HCT116 (cell line): ENCODE measurements at regions not wholly inside any gene's neighbourhood (a gene's known extent, or its start where the extent isn't known, plus 50 kb on each side); places are given as distances from the start of the nearest gene placed in this dataset.

Experiments used
- EGR1 ChIP-seq: IDR thresholded peaks from 2 replicates; pipeline ENCODE4 v1.6.1; 2012; ENCODE audit warnings: low read depth
- EZH2 ChIP-seq: fragments of 200-600 bp; sonication (generic); IDR thresholded peaks from 2 replicates; pipeline ENCODE4 v1.6.1; 2017; ENCODE audit warnings: antibody characterized with exemption, mixed run types
- EZH2phosphoT487 ChIP-seq: fragments of 200-600 bp; IDR thresholded peaks from 2 replicates; pipeline ENCODE4 v1.6.1; 2018; ENCODE audit warnings: antibody characterized with exemption, borderline replicate concordance
- JUND ChIP-seq: IDR thresholded peaks from 2 replicates; pipeline ENCODE4 v1.6.1; 2012
- POLR2A ChIP-seq: IDR thresholded peaks from 2 replicates; pipeline ENCODE4 v1.7.0; 2011; ENCODE audit warnings: borderline replicate concordance; ENCODE audit not compliant: insufficient read depth, insufficient read length; ENCODE audit errors: extremely low read depth
- POLR2AphosphoS5 ChIP-seq: IDR thresholded peaks from 2 replicates; pipeline ENCODE4 v1.6.1; 2011; ENCODE audit warnings: mild to moderate bottlenecking, low read depth, low read length, moderate library complexity
- SIN3A ChIP-seq: IDR thresholded peaks from 2 replicates; pipeline ENCODE4 v1.6.1; 2012; ENCODE audit warnings: low read depth
- TCF7L2 ChIP-seq: IDR thresholded peaks from 2 replicates; pipeline ENCODE4 v1.7.0; 2011; ENCODE audit warnings: borderline replicate concordance, inconsistent platforms; ENCODE audit not compliant: insufficient read depth, insufficient read length; ENCODE audit errors: extremely low read depth
- YY1 ChIP-seq: IDR thresholded peaks from 2 replicates; pipeline ENCODE4 v1.6.1; 2011; ENCODE audit warnings: low read length, low read depth, moderate library complexity, mild to moderate bottlenecking; ENCODE audit not compliant: insufficient replicate concordance; ENCODE audit errors: extremely low read depth
- ZFX ChIP-seq: fragments of 450-650 bp; IDR thresholded peaks from 2 replicates; pipeline ENCODE4 v1.6.1; 2017
- ZNF274 ChIP-seq: fragments of 200-500 bp; sonication (Bioruptor generic); IDR thresholded peaks from 2 replicates; pipeline ENCODE4 v1.6.1; 2014; ENCODE audit warnings: mild to moderate bottlenecking, low read depth, low read length, inconsistent platforms
- TF ChIP-seq, protein P1 (sequence below), 3 experiments: fragments of 200-600 bp in 1 of 3; sonication (generic) in 1 of 3; IDR thresholded peaks in 2 of 3; conservative IDR thresholded peaks in 1 of 3; 2 replicates each; pipeline ENCODE4 v1.5.1; 2012 to 2017; ENCODE audit warnings: low read depth in 2 of 3, low read length in 2 of 3, antibody characterized with exemption in 1 of 3, borderline replicate concordance in 1 of 3, control low read depth in 1 of 3, mild to moderate bottlenecking in 1 of 3, mixed read lengths in 1 of 3, mixed run types in 1 of 3, moderate library complexity in 1 of 3; ENCODE audit not compliant: insufficient read depth in 1 of 3
- TF ChIP-seq, protein P2 (sequence below): IDR thresholded peaks from 2 replicates; pipeline ENCODE4 v1.6.1; 2012; ENCODE audit warnings: low read depth
- TF ChIP-seq, protein P3 (sequence below): IDR thresholded peaks from 2 replicates; pipeline ENCODE4 v1.6.1; 2012

DNA sequence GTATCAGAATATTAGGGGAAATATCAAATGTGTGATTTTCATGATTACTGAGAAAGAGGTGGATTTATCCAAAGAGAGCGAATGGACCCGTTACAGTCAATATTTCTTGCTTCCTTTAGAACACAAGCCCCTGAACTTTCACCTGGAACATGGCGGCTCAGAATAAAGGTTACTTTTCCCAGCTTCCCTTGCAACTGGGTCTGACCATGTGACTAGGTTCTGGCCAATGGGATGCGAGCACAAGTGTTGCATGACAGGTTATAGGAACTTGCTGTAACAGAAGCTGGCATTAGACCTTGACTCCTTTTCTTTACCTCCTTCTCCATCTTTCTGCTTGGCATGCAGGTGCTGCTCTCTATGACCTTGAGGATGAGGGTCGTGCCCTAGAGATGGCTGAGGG, 556.1 kb downstream of the TYW1 start:
- TF ChIP-seq, protein P1, sequence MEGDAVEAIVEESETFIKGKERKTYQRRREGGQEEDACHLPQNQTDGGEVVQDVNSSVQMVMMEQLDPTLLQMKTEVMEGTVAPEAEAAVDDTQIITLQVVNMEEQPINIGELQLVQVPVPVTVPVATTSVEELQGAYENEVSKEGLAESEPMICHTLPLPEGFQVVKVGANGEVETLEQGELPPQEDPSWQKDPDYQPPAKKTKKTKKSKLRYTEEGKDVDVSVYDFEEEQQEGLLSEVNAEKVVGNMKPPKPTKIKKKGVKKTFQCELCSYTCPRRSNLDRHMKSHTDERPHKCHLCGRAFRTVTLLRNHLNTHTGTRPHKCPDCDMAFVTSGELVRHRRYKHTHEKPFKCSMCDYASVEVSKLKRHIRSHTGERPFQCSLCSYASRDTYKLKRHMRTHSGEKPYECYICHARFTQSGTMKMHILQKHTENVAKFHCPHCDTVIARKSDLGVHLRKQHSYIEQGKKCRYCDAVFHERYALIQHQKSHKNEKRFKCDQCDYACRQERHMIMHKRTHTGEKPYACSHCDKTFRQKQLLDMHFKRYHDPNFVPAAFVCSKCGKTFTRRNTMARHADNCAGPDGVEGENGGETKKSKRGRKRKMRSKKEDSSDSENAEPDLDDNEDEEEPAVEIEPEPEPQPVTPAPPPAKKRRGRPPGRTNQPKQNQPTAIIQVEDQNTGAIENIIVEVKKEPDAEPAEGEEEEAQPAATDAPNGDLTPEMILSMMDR (IDR thresholded peaks at IDR 0.05 in 2 of 3, conservative IDR thresholded peaks at IDR 0.05 in 1 of 3; ENCODE audit: borderline replicate concordance in 1 of 3, insufficient read depth in 1 of 3, low read depth in 2 of 3, low read length in 2 of 3) = no peak
- no peak for TF ChIP-seq TCF7L2
- TF ChIP-seq POLR2A = no peak
- TF ChIP-seq, protein P2, sequence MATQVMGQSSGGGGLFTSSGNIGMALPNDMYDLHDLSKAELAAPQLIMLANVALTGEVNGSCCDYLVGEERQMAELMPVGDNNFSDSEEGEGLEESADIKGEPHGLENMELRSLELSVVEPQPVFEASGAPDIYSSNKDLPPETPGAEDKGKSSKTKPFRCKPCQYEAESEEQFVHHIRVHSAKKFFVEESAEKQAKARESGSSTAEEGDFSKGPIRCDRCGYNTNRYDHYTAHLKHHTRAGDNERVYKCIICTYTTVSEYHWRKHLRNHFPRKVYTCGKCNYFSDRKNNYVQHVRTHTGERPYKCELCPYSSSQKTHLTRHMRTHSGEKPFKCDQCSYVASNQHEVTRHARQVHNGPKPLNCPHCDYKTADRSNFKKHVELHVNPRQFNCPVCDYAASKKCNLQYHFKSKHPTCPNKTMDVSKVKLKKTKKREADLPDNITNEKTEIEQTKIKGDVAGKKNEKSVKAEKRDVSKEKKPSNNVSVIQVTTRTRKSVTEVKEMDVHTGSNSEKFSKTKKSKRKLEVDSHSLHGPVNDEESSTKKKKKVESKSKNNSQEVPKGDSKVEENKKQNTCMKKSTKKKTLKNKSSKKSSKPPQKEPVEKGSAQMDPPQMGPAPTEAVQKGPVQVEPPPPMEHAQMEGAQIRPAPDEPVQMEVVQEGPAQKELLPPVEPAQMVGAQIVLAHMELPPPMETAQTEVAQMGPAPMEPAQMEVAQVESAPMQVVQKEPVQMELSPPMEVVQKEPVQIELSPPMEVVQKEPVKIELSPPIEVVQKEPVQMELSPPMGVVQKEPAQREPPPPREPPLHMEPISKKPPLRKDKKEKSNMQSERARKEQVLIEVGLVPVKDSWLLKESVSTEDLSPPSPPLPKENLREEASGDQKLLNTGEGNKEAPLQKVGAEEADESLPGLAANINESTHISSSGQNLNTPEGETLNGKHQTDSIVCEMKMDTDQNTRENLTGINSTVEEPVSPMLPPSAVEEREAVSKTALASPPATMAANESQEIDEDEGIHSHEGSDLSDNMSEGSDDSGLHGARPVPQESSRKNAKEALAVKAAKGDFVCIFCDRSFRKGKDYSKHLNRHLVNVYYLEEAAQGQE = no peak
- TF ChIP-seq SIN3A = no peak
- no peak for TF ChIP-seq YY1
- no peak for TF ChIP-seq ZNF274
- TF ChIP-seq, protein P3, sequence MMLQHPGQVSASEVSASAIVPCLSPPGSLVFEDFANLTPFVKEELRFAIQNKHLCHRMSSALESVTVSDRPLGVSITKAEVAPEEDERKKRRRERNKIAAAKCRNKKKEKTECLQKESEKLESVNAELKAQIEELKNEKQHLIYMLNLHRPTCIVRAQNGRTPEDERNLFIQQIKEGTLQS = no peak
- TF ChIP-seq ZFX = no peak
- TF ChIP-seq EZH2phosphoT487 = no peak
- no peak for TF ChIP-seq EZH2
- no peak for TF ChIP-seq POLR2AphosphoS5
- TF ChIP-seq EGR1 = no peak
- no peak for TF ChIP-seq JUND
